NCI-H2196 treated with DMSO at 0.1 percent for 48 hours (cell line): ENCODE measurements at regions not wholly inside any gene's neighbourhood (a gene's known extent, or its start where the extent isn't known, plus 50 kb on each side); places are given as distances from the start of the nearest gene placed in this dataset.

Experiments used
- DNase-seq: peaks from one replicate; lab custom pipeline; 2025; ENCODE audit not compliant: unreplicated experiment; lab: John Stamatoyannopoulos, UW

- no peak for DNase-seq
Observed at GRCh38 chr1:5717031-5717682, 275.1 kb downstream of the NPHP4 start.

DNA sequence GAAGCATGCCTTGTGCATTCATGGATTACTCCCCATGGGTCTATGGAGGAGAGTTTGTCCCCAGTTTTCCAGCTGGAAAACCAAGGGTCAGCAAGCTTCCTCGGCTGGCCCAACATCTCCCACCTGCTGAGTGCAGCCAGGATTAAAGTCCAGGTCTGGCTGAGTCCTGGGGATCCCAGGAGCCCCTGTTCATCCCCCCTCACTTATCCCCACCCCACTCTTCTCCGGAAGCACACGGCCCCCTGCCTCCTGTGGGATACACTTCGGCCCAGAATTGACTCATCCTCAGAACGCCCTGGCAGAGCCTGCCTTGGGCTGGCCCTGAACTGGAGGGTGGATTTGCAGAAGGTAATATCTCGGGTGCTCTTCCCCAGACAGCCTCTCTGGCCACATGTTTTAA is 276.1 kb downstream of the NPHP4 start:
- DNase-seq, result no peak

- no peak for DNase-seq
Observed at GRCh38 chr1:5713101-5714010, 278.9 kb downstream of the NPHP4 start.

DNA sequence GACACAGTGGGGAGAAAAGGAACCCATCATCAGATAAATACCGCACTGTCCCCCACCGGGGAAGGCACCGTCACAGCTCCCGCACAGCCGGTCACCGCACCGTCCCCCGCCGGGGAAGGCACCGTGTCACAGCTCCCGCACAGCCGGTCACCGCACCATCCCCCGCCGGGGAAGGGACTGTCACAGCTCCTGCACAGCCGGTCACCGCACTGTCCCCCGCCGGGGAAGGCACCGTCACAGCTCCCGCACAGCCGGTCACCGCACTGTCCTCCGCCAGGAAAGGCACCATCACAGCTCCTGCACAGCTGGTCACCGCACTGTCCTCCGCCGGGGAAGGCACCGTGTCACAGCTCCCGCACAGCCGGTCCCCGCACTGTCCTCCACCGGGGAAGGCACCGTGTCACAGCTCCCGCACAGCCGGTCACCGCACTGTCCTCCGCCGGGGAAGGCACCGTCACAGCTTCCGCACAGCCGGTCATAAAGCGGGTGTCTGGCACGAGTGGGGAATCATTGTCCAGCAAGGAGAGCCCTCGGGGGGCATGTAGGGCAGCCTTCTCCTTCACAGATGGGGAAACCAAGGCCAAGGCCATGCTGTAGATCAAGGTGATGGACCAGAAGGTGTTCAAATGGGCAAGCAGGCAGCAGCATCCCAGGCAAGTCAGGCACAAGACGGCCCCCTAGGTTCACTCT is 280.1 kb downstream of the NPHP4 start:
- no peak for DNase-seq

DNA sequence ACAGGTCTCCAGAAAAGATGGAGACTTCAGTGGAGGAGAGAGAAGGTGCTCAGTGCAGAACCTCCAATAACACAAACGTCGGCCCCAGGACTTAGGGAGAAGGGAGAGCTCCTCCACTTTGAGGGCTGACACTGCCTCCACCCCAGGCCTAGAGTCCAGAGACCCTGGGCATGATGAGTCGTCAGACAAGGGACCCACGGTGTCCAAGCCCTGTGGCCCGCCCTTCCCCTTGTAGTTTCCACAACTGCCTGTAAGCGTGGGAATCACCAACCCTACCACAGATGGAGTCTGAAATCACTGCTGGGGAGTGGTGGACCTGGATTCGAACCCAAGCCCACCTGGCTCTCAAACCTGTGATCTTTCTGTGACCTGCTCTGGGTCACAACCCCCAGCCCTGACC is 281.1 kb downstream of the NPHP4 start:
- DNase-seq, result no peak

DNA sequence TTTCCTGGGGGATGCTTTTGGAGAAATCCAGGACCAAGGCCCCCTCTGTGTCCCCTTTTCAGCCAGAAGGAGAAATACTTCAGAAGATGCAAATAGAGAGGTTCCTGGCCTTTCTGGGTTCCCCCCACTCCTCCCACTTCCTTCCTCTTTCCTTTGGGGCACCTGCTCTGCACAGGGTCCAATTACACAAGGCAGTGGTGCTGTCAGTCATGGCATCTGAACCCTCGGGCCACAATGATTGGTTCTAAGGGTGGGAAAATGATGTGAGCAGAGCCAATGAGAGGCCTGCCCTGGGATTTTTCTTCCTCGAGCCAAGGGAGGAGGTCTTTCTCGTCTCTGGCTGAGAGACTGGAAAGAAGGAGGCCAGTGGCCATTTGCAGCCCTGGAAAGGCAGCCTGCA is 282.2 kb downstream of the NPHP4 start:
- no peak for DNase-seq

GRCh38 chr1:5709461-5709975 is 282.7 kb downstream of the NPHP4 start:
- no peak for DNase-seq

GRCh38 chr1:5708346-5709245 is 283.6 kb downstream of the NPHP4 start:
- DNase-seq, result no peak

- no peak for DNase-seq
Observed at GRCh38 chr1:5707566-5708345, 284.5 kb downstream of the NPHP4 start.

GRCh38 chr1:5706239-5706638 is 286.0 kb downstream of the NPHP4 start:
- no peak for DNase-seq

GRCh38 chr1:5705751-5706150 is 286.5 kb downstream of the NPHP4 start:
- DNase-seq, result no peak

DNA sequence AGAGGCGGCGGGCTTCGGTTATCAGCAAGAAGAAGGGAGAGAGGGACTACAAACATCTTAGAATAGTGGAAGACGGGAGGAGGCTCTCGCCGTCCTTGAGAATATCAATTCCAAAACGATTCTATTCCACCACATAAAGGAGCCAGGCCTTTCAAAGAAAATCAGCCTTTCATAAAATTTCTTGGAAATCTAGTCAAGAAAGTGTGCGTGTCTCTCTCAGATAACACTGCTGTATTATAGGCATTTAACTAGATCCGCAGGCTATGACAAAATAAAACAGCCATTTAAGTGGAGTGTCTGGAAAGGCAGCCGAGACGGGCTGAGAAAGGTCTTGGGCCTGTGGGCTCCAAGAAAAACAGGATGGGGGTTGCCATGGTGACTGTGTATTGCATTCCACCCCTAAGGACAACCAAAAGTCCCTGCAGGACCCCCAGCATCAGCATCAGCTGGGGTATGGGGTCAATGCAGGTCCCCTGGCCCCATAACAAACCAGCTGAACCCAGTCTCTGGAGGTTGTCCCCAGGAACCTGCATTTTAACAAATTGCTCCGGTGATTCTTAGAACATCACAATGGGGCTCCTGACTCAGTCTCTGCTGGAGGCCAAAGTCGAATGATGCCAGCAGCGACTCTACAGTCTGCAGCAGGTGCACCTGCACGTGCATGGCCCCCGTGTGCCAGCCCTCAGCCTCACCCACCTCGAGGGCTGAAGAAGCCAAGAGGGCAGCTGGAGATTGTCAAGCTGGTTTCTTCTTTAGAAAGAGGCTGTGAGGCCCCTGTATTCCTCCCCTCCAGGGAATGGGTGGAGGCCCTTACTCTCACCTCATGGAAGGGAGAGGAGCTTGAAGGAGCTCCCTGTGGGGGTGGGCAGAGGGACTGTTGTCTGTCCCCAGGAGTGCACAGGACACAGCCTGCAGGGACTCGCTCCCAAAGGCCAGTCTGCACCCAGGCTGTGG is 287.4 kb downstream of the NPHP4 start:
- DNase-seq, result no peak

DNA sequence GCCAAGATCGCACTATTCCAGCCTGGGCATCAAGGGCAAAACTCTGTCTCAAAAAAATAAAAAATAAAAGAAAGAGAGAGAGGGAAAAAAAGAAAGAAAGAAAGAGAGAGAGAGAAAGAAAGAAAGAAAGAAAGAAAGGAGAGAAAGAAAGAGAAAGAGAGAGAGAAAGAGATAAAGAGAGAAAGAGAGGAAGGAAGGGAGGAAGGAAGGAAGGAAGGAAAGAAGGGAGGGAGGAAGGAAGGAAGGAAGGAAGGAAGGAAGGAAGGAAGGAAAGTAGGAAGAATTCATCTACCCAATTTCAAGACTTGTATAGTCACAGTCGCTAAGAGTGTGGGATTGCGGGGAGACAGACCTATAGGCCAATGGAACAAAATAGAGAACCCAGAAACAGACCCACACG is 290.6 kb downstream of the NPHP4 start:
- no peak for DNase-seq

GRCh38 chr1:5693568-5693967 is 298.7 kb downstream of the NPHP4 start:
- DNase-seq, result no peak

- no peak for DNase-seq
Observed at GRCh38 chr1:5692664-5693063, 299.6 kb downstream of the NPHP4 start.

- DNase-seq, result no peak
Observed at GRCh38 chr1:5691795-5692509, 300.3 kb downstream of the NPHP4 start.

- DNase-seq, result no peak
Observed at GRCh38 chr1:5690898-5691297, 301.3 kb downstream of the NPHP4 start.

- no peak for DNase-seq
Observed at GRCh38 chr1:5690291-5690690, 301.9 kb downstream of the NPHP4 start.
